ENCODE measurements at regions not wholly inside any gene's neighbourhood (a gene's known extent, or its start where the extent isn't known, plus 50 kb on each side); places are given as distances from the start of the nearest gene placed in this dataset.

DNA sequence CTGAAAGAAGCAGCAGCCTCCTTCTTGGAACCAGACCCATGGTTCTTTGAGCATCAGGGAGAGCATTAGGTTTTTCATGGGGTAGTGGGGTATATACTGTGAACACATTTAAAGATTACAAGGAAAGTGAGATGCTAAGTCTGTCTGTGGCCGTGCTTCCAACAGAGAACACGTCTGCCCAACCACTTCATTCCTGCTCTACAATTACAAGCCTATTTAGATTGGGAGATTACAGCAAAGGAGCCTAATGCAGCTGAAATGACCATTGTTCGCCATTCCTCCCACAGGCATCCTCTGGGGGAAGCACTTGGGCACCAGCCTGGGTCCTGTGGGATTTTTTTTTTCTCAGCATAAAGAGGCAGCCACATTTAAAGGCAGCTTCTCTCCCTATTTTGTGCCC, 536.4 kb downstream of the XPNPEP1 start:
- Histone ChIP-seq H3K27me3 (ENCODE audit: insufficient read depth) (no peaks in the 10 kb centered on the region), H4K20me1 (replicated peaks; ENCODE audit: insufficient read depth) (no peaks in the 10 kb centered on the region), H3K4me2 (no peak overlapping the region), H3K9me2 (ENCODE audit: insufficient read depth) (peaks cover 17% of the 10 kb centered on the region; the same call in 1 of the 2 replicates), H3K4me1 (ENCODE audit: insufficient read depth) (no peaks in the 10 kb centered on the region), H3K79me2 (replicated peaks; ENCODE audit: insufficient read depth) (no peaks in the 10 kb centered on the region), H3K4me3 (no peak overlapping the region), H2AFZ (no peak overlapping the region), H3K27ac (ENCODE audit: low read depth) (no peak overlapping the region), H3F3A (replicated peaks; ENCODE audit: low read depth) (no peaks in the 10 kb centered on the region), H3K36me3 (ENCODE audit: insufficient read depth) (no peaks in the 10 kb centered on the region)
- ATAC-seq (no peak), DNase-seq (ENCODE audit: low spot score) (no peak)
- no peaks in the 10 kb centered on the region for H3K27me3 Mint-ChIP-seq (ENCODE audit: insufficient read depth, low read depth, poor library complexity)
- H3K27ac Mint-ChIP-seq: no peak overlapping the region
- no peak overlapping the region for H3K4me3 Mint-ChIP-seq
- H3K36me3 Mint-ChIP-seq (ENCODE audit: low read depth): no peaks in the 10 kb centered on the region
- no peak for TF ChIP-seq STAT1 (IDR thresholded peaks at IDR 0.05; ENCODE audit: unreplicated experiment)
- TF ChIP-seq EZH2phosphoT487 (IDR thresholded peaks at IDR 0.05; ENCODE audit: unreplicated experiment): no peak
- TF ChIP-seq, protein P1, sequence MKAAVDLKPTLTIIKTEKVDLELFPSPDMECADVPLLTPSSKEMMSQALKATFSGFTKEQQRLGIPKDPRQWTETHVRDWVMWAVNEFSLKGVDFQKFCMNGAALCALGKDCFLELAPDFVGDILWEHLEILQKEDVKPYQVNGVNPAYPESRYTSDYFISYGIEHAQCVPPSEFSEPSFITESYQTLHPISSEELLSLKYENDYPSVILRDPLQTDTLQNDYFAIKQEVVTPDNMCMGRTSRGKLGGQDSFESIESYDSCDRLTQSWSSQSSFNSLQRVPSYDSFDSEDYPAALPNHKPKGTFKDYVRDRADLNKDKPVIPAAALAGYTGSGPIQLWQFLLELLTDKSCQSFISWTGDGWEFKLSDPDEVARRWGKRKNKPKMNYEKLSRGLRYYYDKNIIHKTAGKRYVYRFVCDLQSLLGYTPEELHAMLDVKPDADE (IDR thresholded peaks at IDR 0.05): no peak
- no peak for TF ChIP-seq CREB1 (CRISPR knock-in tag; IDR thresholded peaks at IDR 0.05; ENCODE audit: low read depth)
- no peak for TF ChIP-seq ZNF114 (CRISPR knock-in tag; IDR thresholded peaks at IDR 0.05)
- no peak for TF ChIP-seq ZNF331 (CRISPR knock-in tag; IDR thresholded peaks at IDR 0.05; ENCODE audit: low read depth)
- no peak for TF ChIP-seq CTCF (conservative IDR thresholded peaks at IDR 0.05; ENCODE audit: low read depth in 2 of 2)
- TF ChIP-seq POLR2AphosphoS5 (IDR thresholded peaks at IDR 0.05; ENCODE audit: low read depth): no peak
- TF ChIP-seq, protein P2, sequence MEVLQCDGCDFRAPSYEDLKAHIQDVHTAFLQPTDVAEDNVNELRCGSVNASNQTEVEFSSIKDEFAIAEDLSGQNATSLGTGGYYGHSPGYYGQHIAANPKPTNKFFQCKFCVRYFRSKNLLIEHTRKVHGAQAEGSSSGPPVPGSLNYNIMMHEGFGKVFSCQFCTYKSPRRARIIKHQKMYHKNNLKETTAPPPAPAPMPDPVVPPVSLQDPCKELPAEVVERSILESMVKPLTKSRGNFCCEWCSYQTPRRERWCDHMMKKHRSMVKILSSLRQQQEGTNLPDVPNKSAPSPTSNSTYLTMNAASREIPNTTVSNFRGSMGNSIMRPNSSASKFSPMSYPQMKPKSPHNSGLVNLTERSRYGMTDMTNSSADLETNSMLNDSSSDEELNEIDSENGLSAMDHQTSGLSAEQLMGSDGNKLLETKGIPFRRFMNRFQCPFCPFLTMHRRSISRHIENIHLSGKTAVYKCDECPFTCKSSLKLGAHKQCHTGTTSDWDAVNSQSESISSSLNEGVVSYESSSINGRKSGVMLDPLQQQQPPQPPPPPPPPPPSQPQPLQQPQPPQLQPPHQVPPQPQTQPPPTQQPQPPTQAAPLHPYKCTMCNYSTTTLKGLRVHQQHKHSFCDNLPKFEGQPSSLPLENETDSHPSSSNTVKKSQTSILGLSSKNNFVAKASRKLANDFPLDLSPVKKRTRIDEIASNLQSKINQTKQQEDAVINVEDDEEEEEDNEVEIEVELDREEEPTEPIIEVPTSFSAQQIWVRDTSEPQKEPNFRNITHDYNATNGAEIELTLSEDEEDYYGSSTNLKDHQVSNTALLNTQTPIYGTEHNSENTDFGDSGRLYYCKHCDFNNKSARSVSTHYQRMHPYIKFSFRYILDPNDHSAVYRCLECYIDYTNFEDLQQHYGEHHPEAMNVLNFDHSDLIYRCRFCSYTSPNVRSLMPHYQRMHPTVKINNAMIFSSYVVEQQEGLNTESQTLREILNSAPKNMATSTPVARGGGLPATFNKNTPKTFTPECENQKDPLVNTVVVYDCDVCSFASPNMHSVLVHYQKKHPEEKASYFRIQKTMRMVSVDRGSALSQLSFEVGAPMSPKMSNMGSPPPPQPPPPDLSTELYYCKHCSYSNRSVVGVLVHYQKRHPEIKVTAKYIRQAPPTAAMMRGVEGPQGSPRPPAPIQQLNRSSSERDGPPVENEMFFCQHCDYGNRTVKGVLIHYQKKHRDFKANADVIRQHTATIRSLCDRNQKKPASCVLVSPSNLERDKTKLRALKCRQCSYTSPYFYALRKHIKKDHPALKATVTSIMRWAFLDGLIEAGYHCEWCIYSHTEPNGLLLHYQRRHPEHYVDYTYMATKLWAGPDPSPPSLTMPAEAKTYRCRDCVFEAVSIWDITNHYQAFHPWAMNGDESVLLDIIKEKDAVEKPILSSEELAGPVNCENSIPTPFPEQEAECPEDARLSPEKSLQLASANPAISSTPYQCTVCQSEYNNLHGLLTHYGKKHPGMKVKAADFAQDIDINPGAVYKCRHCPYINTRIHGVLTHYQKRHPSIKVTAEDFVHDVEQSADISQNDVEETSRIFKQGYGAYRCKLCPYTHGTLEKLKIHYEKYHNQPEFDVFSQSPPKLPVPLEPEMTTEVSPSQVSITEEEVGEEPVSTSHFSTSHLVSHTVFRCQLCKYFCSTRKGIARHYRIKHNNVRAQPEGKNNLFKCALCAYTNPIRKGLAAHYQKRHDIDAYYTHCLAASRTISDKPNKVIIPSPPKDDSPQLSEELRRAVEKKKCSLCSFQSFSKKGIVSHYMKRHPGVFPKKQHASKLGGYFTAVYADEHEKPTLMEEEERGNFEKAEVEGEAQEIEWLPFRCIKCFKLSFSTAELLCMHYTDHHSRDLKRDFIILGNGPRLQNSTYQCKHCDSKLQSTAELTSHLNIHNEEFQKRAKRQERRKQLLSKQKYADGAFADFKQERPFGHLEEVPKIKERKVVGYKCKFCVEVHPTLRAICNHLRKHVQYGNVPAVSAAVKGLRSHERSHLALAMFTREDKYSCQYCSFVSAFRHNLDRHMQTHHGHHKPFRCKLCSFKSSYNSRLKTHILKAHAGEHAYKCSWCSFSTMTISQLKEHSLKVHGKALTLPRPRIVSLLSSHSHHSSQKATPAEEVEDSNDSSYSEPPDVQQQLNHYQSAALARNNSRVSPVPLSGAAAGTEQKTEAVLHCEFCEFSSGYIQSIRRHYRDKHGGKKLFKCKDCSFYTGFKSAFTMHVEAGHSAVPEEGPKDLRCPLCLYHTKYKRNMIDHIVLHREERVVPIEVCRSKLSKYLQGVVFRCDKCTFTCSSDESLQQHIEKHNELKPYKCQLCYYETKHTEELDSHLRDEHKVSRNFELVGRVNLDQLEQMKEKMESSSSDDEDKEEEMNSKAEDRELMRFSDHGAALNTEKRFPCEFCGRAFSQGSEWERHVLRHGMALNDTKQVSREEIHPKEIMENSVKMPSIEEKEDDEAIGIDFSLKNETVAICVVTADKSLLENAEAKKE (CRISPR knock-in tag; IDR thresholded peaks at IDR 0.05): no peak
- TF ChIP-seq JUNB (IDR thresholded peaks at IDR 0.05; ENCODE audit: unreplicated experiment): no peak
- no peak for TF ChIP-seq NANOG (IDR thresholded peaks at IDR 0.05; ENCODE audit: borderline replicate concordance)
- no peak for TF ChIP-seq REST (IDR thresholded peaks at IDR 0.05; ENCODE audit: unreplicated experiment)
- no peak for TF ChIP-seq EZH2 (IDR thresholded peaks at IDR 0.05; ENCODE audit: low read depth, unreplicated experiment)
- no peaks in the 10 kb centered on the region for H3K9me3 Mint-ChIP-seq
- no peaks in the 10 kb centered on the region for H3K4me1 Mint-ChIP-seq

Measured in GM23338 (cell line).